ENCODE measurements at regions not wholly inside any gene's neighbourhood (a gene's known extent, or its start where the extent isn't known, plus 50 kb on each side); places are given as distances from the start of the nearest gene placed in this dataset.

DNA sequence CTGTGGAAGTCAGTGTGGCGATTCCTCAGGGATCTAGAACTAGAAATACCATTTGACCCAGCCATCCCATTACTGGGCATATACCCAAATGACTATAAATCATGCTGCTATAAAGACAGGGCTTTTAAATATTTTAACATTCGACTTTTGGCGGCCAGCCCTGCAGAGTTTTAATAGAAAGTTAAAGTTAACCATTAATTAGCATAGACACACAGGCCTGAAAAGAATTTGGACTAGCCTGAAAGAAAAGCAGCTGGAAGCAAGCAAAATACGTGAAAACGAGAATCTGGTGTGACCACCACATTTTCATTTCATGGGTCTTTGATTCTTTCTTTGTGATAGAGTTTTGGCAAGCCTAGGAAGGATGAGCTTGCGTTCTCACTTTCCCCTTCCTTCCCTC is 184.0 kb downstream of the SCG2 start:
- 31% methylated on average over 6 of the region's 6 CpGs for WGBS
- DNase-seq (ENCODE audit: extremely low spot score): no peak
- no peaks in the 10 kb centered on the region for H3K9me3 ChIP-seq
- H3K27me3 ChIP-seq: no peaks in the 10 kb centered on the region
- TF ChIP-seq POLR2AphosphoS5 (IDR thresholded peaks at IDR 0.05): peak in 1 of 2 donors; percentile 14
- TF ChIP-seq EP300 (IDR thresholded peaks at IDR 0.05): no peak
- TF ChIP-seq, protein P1, sequence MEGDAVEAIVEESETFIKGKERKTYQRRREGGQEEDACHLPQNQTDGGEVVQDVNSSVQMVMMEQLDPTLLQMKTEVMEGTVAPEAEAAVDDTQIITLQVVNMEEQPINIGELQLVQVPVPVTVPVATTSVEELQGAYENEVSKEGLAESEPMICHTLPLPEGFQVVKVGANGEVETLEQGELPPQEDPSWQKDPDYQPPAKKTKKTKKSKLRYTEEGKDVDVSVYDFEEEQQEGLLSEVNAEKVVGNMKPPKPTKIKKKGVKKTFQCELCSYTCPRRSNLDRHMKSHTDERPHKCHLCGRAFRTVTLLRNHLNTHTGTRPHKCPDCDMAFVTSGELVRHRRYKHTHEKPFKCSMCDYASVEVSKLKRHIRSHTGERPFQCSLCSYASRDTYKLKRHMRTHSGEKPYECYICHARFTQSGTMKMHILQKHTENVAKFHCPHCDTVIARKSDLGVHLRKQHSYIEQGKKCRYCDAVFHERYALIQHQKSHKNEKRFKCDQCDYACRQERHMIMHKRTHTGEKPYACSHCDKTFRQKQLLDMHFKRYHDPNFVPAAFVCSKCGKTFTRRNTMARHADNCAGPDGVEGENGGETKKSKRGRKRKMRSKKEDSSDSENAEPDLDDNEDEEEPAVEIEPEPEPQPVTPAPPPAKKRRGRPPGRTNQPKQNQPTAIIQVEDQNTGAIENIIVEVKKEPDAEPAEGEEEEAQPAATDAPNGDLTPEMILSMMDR (IDR thresholded peaks at IDR 0.05): no peak
- no peaks in the 10 kb centered on the region for H3K36me3 ChIP-seq
- H3K4me3 ChIP-seq: no peak overlapping the region
- H3K4me1 ChIP-seq: peaks cover 0 to 68% (median 58%) of the 10 kb centered on the region in 4 donors
- intact Hi-C loops (cut with DNase I): no loop called here
- H3K27ac ChIP-seq (replicated peaks in 1 of 4): peak overlapping the region; percentile 40 to 66 (median 52)

DNA sequence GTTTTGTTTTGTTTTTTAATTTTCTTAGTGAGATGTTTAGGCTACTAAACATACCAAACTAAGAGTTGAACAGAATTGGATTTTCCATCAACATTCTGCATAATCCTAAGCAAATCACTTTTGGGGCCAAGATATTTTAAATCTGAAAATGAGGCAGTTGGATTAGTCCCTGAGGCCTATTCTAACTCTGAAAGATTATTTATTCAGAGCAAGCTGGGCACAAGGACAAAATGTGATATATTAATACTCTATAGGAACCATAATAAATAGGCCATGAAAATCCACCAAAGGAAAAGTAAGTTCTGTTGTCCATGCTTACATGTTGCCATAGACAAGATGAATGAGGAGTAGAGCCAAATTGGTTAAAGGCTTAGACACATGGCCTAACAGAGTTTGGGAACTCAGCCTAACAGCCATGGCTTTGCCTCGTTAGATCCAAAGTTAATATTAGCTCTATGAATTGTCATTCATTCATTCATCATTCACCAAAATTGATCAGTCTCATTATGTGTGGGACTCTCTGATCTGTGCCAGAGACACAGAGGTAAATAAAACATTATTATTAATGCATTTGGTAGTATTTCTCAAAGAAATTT is 183.5 kb downstream of the SCG2 start:
- 25% methylated on average over 1 of the region's 1 CpG for WGBS
- Histone ChIP-seq H3K36me3 (no peaks in the 10 kb centered on the region), H3K4me3 (no peak overlapping the region), H3K9me3 (no peaks in the 10 kb centered on the region), H3K27ac (replicated peaks in 1 of 4) (peak overlapping the region; percentile 40 to 66 (median 52)), H3K4me1 (peaks cover 0 to 63% (median 54%) of the 10 kb centered on the region in 4 donors), H3K27me3 (no peaks in the 10 kb centered on the region)
- no peak for DNase-seq (ENCODE audit: extremely low spot score)
- intact Hi-C loops (cut with DNase I): no loop called here
- TF ChIP-seq, protein P1 (IDR thresholded peaks at IDR 0.05): no peak
- TF ChIP-seq POLR2AphosphoS5 (IDR thresholded peaks at IDR 0.05): no peak
- no peak for TF ChIP-seq POLR2A (IDR thresholded peaks at IDR 0.05; ENCODE audit: low read depth)
- TF ChIP-seq EP300 (IDR thresholded peaks at IDR 0.05): no peak

DNA sequence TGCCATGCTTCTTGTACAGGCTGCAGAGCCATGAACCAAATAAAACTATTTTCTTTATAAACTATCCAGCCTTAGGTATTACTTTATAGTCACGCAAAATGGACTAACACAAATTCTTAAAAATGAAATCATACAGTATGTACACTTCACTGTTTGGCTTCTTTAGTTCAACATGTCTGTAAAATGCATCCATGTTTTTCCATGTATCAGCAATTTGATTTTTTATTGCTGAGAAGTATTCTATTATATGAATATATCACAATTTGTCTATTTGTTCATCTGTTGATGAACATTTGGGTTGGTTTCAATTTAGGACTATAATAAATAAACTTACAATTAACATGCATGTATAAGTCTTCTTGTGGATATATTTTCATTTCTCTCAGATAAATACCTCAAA is 182.1 kb downstream of the SCG2 start:
- DNase-seq (ENCODE audit: extremely low spot score): no peak
- no peaks in the 10 kb centered on the region for H3K9me3 ChIP-seq
- no peaks in the 10 kb centered on the region for H3K36me3 ChIP-seq
- TF ChIP-seq EP300 (IDR thresholded peaks at IDR 0.05): no peak
- no peak for TF ChIP-seq POLR2A (IDR thresholded peaks at IDR 0.05; ENCODE audit: low read depth)
- TF ChIP-seq POLR2AphosphoS5 (IDR thresholded peaks at IDR 0.05): no peak
- TF ChIP-seq, protein P1 (IDR thresholded peaks at IDR 0.05): no peak
- H3K27ac ChIP-seq (replicated peaks in 1 of 4): peak overlapping the region in 3 of 4 donors; percentile 37 to 43 (median 40)
- H3K4me3 ChIP-seq: no peak overlapping the region
- H3K4me1 ChIP-seq: peaks cover 0 to 50% (median 41%) of the 10 kb centered on the region in 4 donors
- WGBS: 76% methylated on average over 1 of the region's 1 CpG
- H3K27me3 ChIP-seq: no peaks in the 10 kb centered on the region
- intact Hi-C loops (cut with DNase I): no loop called here

DNA sequence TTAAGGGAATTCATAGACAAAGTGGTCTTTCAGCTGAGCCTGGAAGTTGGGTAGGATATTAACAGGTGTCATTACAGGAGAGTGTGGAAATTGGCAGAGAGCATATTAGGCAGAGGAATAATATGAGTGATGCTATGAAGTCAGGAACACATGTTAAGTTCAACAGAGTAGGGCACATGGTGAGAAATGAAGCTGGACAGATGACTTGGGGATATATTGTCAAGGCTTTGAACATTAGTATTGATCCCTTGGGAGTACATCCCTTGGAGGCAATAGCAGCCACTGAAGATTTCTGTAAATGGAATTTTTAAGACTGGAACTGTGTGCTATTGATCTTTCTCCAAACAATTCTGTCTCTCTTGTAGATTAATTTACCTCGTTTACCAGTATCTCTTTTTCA is 170.7 kb downstream of the SCG2 start:
- Histone ChIP-seq H3K36me3 (no peaks in the 10 kb centered on the region), H3K27me3 (no peaks in the 10 kb centered on the region), H3K4me3 (no peak overlapping the region), H3K4me1 (no peaks in the 10 kb centered on the region), H3K9me3 (no peaks in the 10 kb centered on the region), H3K27ac (replicated peaks in 1 of 4) (no peak overlapping the region)
- WGBS: 57% methylated on average over 1 of the region's 1 CpG
- no peak for DNase-seq (ENCODE audit: extremely low spot score)
- intact Hi-C loops (cut with DNase I): no loop called here
- no peak for TF ChIP-seq EP300 (IDR thresholded peaks at IDR 0.05)
- TF ChIP-seq, protein P1 (IDR thresholded peaks at IDR 0.05): no peak
- no peak for TF ChIP-seq POLR2AphosphoS5 (IDR thresholded peaks at IDR 0.05)

DNA sequence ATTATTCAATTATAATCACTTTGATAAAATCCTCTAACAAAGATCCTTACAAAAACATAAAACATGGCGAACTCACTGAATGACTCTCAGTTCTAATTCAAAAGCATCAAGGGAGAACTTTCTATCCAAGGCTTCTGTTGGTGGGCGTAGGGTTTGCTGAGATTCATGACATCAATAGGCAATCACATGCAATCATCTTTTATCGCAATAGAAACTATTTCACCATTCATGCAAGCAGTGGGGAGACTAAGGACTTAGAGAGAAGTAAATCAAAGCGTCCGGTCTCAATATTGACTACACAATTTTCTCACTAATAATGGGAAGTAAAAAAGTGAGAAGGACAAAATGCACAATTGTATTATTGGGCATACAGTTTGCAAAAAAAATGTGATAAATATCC is 168.7 kb downstream of the SCG2 start:
- whole genome bisulfite sequencing: 92% methylated on average over 5 of the region's 5 CpGs
- H3K36me3 ChIP-seq: no peaks in the 10 kb centered on the region

More for the DNA sequence above, 168.7 kb downstream of the SCG2 start:
- DNase-seq (ENCODE audit: extremely low spot score): no peak
- no peak for TF ChIP-seq POLR2A (IDR thresholded peaks at IDR 0.05; ENCODE audit: low read depth)
- no peak for TF ChIP-seq POLR2AphosphoS5 (IDR thresholded peaks at IDR 0.05)
- no peak for TF ChIP-seq EP300 (IDR thresholded peaks at IDR 0.05)
- TF ChIP-seq, protein P1 (IDR thresholded peaks at IDR 0.05): no peak
- Histone ChIP-seq H3K9me3 (no peaks in the 10 kb centered on the region), H3K4me3 (no peak overlapping the region), H3K4me1 (no peaks in the 10 kb centered on the region), H3K27ac (replicated peaks in 1 of 4) (no peak overlapping the region), H3K27me3 (no peaks in the 10 kb centered on the region)
- intact Hi-C loops (cut with DNase I): no loop called here
